ENCODE measurements at regions not wholly inside any gene's neighbourhood (a gene's known extent, or its start where the extent isn't known, plus 50 kb on each side); places are given as distances from the start of the nearest gene placed in this dataset.

DNA sequence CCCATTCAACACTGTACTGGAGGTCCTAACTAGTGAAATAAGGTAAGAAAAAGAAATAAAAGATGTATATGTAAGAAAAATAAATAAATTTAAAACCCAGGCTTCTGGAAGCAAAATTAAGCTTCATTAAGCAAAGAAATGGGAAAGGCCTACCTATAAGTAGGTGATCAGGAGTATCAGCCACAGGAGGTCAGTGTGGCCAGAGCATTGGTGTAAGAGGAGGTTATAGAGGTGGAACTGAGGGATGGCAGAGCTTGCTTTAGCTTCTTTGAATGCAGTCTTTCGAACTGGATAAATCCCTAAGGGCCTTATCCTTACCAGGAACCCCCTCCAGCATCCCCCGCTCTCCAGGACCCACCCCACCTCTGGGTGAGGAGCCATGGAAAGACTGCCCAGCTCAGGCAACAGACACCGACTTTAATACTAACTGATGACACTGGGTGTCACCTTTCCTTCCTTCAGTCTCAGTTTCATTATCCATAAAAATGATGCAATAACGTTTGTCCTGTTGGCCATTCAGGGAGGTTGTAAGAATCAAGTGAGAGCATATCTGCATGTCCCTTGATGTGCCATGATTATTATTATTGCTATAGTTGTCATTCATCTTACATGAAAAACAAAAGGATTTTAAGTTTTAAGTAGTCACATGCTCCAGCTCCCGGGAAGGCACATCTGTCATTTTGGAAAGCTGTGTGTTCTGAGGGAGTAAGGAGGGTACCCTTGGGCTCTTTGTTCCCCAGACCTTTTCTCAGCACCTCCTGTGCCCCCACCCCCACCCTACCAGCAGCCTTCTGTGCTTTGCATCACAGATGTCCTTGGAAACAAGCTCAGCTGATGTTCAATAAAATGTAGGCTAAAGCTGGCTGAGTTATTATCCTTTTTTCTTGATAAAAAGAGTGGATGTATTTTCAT, 50.8 kb upstream of the CTNNA1 start:
- Mint-ChIP-seq H3K4me3 (ENCODE audit: unreplicated experiment) (no peak overlapping the region), H3K4me1 (ENCODE audit: unreplicated experiment) (peaks cover 3% of the 10 kb centered on the region), H3K27me3 (ENCODE audit: unreplicated experiment) (peaks cover 8% of the 10 kb centered on the region), H3K27ac (ENCODE audit: unreplicated experiment) (no peak overlapping the region), H3K9me3 (ENCODE audit: unreplicated experiment) (no peaks in the 10 kb centered on the region), H3K36me3 (ENCODE audit: low read depth, unreplicated experiment) (no peaks in the 10 kb centered on the region)
- TF ChIP-seq, protein P1, sequence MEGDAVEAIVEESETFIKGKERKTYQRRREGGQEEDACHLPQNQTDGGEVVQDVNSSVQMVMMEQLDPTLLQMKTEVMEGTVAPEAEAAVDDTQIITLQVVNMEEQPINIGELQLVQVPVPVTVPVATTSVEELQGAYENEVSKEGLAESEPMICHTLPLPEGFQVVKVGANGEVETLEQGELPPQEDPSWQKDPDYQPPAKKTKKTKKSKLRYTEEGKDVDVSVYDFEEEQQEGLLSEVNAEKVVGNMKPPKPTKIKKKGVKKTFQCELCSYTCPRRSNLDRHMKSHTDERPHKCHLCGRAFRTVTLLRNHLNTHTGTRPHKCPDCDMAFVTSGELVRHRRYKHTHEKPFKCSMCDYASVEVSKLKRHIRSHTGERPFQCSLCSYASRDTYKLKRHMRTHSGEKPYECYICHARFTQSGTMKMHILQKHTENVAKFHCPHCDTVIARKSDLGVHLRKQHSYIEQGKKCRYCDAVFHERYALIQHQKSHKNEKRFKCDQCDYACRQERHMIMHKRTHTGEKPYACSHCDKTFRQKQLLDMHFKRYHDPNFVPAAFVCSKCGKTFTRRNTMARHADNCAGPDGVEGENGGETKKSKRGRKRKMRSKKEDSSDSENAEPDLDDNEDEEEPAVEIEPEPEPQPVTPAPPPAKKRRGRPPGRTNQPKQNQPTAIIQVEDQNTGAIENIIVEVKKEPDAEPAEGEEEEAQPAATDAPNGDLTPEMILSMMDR (IDR thresholded peaks at IDR 0.05; ENCODE audit: unreplicated experiment) = no peak
- no peak for DNase-seq (ENCODE audit: low spot score)

DNA sequence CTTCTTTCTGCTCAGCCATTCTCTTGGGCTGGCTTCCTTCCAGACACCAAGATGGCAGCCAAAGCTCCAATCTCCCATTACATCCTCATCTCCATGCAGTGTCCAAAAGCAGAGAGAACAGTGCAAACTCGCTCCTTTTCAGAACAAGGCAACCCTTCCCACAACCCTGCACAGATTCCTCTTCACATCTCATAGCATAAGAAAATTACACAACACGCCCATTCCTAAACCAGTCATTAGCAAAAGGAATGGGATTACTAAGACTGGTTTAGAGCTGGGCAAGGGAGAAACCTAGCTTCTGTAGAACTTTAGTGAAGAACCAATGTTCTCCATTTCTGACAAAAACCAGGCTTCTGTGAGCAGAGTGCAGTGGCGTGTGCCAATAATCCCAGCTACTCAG, 51.5 kb upstream of the CTNNA1 start:
- no peaks in the 10 kb centered on the region for H3K9me3 Mint-ChIP-seq (ENCODE audit: unreplicated experiment)
- H3K27ac Mint-ChIP-seq (ENCODE audit: unreplicated experiment) = no peak overlapping the region
- DNase-seq (ENCODE audit: low spot score) = no peak
- H3K4me1 Mint-ChIP-seq (ENCODE audit: unreplicated experiment) = no peaks in the 10 kb centered on the region
- no peak overlapping the region for H3K4me3 Mint-ChIP-seq (ENCODE audit: unreplicated experiment)
- peaks cover 8% of the 10 kb centered on the region for H3K27me3 Mint-ChIP-seq (ENCODE audit: unreplicated experiment)
- H3K36me3 Mint-ChIP-seq (ENCODE audit: low read depth, unreplicated experiment) = no peaks in the 10 kb centered on the region
- TF ChIP-seq, protein P1 (IDR thresholded peaks at IDR 0.05; ENCODE audit: unreplicated experiment) = no peak

DNA sequence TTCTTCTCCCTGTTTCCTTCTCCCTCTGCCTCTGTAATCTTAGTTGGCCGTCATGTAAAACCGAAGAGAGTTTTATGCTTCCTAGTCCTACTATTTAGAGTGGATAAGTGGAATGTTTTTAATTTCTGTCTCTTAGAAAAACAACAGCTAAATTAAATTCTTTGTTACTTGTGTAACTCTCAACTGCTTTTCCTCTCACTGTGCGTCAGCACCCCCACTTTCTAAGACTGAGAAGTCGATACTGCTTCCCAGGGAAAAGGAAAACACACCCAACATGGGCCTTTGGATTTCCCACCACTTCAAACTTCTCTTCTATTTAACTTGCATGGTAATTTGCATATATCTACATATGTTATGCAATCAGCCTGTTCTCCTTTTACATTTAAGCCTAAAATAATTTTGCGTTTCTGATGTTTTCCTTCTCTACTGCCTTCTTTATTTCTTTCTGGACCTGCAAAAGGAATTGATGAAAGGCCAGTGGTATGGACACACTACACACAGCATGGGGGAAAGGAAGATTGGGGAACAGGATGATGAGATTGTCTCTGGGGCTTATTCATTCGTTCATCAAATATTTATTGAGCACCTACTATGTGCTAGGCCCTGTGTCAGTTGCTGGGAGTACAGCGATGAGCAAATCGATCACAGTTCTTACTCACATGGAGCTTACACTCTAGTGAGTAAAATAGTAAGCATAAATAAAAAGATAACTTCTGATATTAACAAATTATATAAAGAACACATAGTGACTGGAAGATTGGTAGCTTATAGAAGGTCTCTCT, 52.5 kb upstream of the CTNNA1 start:
- no peaks in the 10 kb centered on the region for H3K36me3 Mint-ChIP-seq (ENCODE audit: low read depth, unreplicated experiment)
- H3K27me3 Mint-ChIP-seq (ENCODE audit: unreplicated experiment) = peaks cover 8% of the 10 kb centered on the region
- no peak overlapping the region for H3K4me3 Mint-ChIP-seq (ENCODE audit: unreplicated experiment)
- H3K9me3 Mint-ChIP-seq (ENCODE audit: unreplicated experiment) = no peaks in the 10 kb centered on the region
- TF ChIP-seq, protein P1 (IDR thresholded peaks at IDR 0.05; ENCODE audit: unreplicated experiment) = no peak
- no peaks in the 10 kb centered on the region for H3K4me1 Mint-ChIP-seq (ENCODE audit: unreplicated experiment)
- no peak for DNase-seq (ENCODE audit: low spot score)
- no peak overlapping the region for H3K27ac Mint-ChIP-seq (ENCODE audit: unreplicated experiment)

DNA sequence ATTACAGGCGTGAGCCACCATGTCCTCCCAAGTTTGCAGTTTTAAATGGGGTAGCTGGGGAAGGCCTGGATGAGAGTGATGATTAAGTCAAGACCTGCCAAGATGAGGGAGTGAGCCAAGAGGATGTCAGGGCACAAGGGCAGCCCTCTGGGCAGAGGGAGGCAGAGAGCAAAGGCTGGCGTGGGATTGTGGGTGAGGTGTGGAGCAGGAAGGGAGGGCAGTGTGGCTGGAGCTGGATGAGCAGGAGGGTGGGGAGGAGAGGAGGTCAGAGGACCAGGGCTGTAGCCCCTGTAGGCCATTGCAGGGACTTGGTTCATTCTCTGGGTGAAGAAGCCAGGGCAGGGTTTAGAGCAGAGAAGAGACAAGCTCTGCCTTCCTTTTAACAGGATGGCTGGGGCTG, 53.7 kb upstream of the CTNNA1 start:
- Mint-ChIP-seq H3K9me3 (ENCODE audit: unreplicated experiment) (no peaks in the 10 kb centered on the region), H3K27ac (ENCODE audit: unreplicated experiment) (no peak overlapping the region), H3K4me1 (ENCODE audit: unreplicated experiment) (no peaks in the 10 kb centered on the region), H3K27me3 (ENCODE audit: unreplicated experiment) (peaks cover 8% of the 10 kb centered on the region), H3K4me3 (ENCODE audit: unreplicated experiment) (no peak overlapping the region), H3K36me3 (ENCODE audit: low read depth, unreplicated experiment) (no peaks in the 10 kb centered on the region)
- TF ChIP-seq, protein P1 (IDR thresholded peaks at IDR 0.05; ENCODE audit: unreplicated experiment) = no peak
- no peak for DNase-seq (ENCODE audit: low spot score)

DNA sequence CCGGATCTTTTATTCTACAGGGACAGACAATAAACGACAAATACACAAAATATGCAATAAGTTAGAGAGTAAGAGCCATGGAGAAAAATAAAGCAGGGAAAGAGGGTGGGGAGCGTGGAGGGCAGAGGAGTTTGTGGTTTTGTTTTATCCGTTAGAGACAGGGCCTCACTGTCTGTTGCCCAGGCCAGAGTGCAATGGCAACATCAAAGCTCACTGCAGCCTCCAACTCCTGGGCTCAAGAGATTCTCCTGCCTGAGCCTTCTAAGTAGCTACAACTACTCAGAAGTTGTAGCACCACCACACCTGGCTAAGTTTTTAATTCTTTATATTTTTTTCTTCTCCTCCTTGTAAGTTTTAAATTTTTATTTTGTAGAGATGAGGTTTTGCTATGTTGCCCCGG, 54.5 kb upstream of the CTNNA1 start:
- no peak overlapping the region for H3K4me3 Mint-ChIP-seq (ENCODE audit: unreplicated experiment)
- no peak overlapping the region for H3K27ac Mint-ChIP-seq (ENCODE audit: unreplicated experiment)
- TF ChIP-seq, protein P1 (IDR thresholded peaks at IDR 0.05; ENCODE audit: unreplicated experiment) = no peak
- H3K9me3 Mint-ChIP-seq (ENCODE audit: unreplicated experiment) = no peaks in the 10 kb centered on the region
- no peaks in the 10 kb centered on the region for H3K36me3 Mint-ChIP-seq (ENCODE audit: low read depth, unreplicated experiment)
- no peaks in the 10 kb centered on the region for H3K4me1 Mint-ChIP-seq (ENCODE audit: unreplicated experiment)
- peaks cover 8% of the 10 kb centered on the region for H3K27me3 Mint-ChIP-seq (ENCODE audit: unreplicated experiment)
- DNase-seq (ENCODE audit: low spot score) = no peak

Data from endothelial cell (in vitro differentiated cells).